ENCODE measurements at regions not wholly inside any gene's neighbourhood (a gene's known extent, or its start where the extent isn't known, plus 50 kb on each side); places are given as distances from the start of the nearest gene placed in this dataset.

DNA sequence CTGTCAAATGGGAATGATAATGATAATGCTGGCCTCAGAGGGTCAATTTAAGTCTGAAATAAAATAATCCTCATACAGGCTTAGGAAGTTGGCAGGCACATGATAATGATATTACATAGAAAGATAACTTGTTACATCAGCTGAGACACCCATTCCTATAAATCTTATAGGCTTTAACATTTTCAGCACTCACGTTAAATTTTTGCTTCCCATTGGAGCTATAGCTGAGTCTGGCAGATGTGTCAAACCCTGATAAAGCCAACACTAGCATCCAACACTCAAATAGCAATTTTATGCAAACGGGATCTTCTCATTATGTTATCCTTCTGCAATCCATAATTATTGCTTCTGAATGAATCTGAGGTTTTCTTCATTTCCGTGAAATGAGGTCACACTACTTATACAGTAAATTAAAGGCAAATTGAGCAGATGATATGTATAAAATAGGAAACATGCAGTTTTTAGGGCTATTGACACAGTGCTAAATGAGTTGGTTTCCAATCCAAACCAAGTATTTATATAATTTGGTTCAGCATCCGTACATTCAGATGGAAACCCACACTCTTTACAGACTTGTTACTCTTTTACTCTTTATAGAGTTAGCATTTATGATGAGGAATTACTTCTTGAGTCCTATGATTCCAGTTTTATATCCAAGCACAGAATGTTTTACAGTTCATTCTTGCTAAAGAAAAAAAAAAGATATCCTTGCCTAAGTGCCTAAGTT, 481.6 kb downstream of the BTBD3 start:
- FAIRE-seq (no peak), DNase-seq (ENCODE audit: low read depth in 1 of 2, low spot score in 2 of 2) (no peak)
- Histone ChIP-seq H3K27me3 (replicated peaks in 1 of 4; ENCODE audit: control insufficient read depth in 3 of 4, extremely low read depth in 1 of 4, insufficient read depth in 3 of 4, low read length in 3 of 4) (no peaks in the 10 kb centered on the region), H3K4me1 (replicated peaks in 1 of 4; ENCODE audit: control insufficient read depth in 3 of 4, insufficient read depth in 4 of 4, low read length in 3 of 4) (no peaks in the 10 kb centered on the region), H3K79me2 (ENCODE audit: control insufficient read depth in 1 of 2, insufficient read depth in 2 of 2, low read length in 2 of 2) (no peaks in the 10 kb centered on the region), H2BK20ac (ENCODE audit: low read length) (no peak overlapping the region), H3K27ac (ENCODE audit: low read depth, low read length) (no peak overlapping the region), H4K91ac (replicated peaks; ENCODE audit: insufficient read length, low read length) (no peak overlapping the region), H3K23me2 (ENCODE audit: low read depth, low read length) (no peaks in the 10 kb centered on the region; the same call in 1 of the 2 replicates), H3K23ac (ENCODE audit: insufficient read length) (no peak overlapping the region), H3K4me3 (ENCODE audit: extremely low read depth in 1 of 4, insufficient read depth in 2 of 4, low read depth in 3 of 4, low read length in 4 of 4) (no peak overlapping the region), H4K5ac (ENCODE audit: insufficient read length, low read depth, low read length) (no peak overlapping the region), H3K79me1 (ENCODE audit: low read depth, low read length) (no peaks in the 10 kb centered on the region), H3K14ac (ENCODE audit: insufficient read length) (no peak overlapping the region), H2BK15ac (ENCODE audit: low read length) (no peak overlapping the region), H2AFZ (ENCODE audit: low read length) (no peak overlapping the region), H4K20me1 (replicated peaks in 1 of 2; ENCODE audit: control insufficient read depth in 1 of 2, insufficient read depth in 2 of 2, low read length in 2 of 2) (no peaks in the 10 kb centered on the region), H4K8ac (ENCODE audit: extremely low read depth, insufficient read depth, low read length) (no peak overlapping the region), H3K4me2 (ENCODE audit: insufficient read depth in 1 of 2, low read depth in 2 of 2, low read length in 2 of 2) (no peak overlapping the region), H2BK5ac (ENCODE audit: low read depth, low read length) (no peak overlapping the region), H3K4ac (replicated peaks; ENCODE audit: insufficient read length, low read depth, low read length) (no peak overlapping the region), H3K9me3 (ENCODE audit: insufficient read depth in 2 of 2, low read depth in 1 of 2, low read length in 1 of 2) (no peaks in the 10 kb centered on the region), H2AK5ac (ENCODE audit: low read depth, low read length) (no peak overlapping the region), H3K56ac (replicated peaks; ENCODE audit: insufficient read length, low read depth, low read length) (no peak overlapping the region), H3K9ac (replicated peaks in 1 of 4; ENCODE audit: extremely low read depth in 1 of 4, low read depth in 3 of 4, low read length in 3 of 4) (no peak overlapping the region), H2BK120ac (replicated peaks; ENCODE audit: low read depth, low read length) (no peak overlapping the region), H3K36me3 (ENCODE audit: control insufficient read depth in 2 of 4, insufficient read depth in 4 of 4, low read length in 3 of 4) (no peaks in the 10 kb centered on the region), H2BK12ac (ENCODE audit: low read depth, low read length) (no peak overlapping the region), H3K18ac (ENCODE audit: extremely low read depth, low read length) (no peak overlapping the region)
- CTCF ChIA-PET (ENCODE audit: partially characterized antibody) = no interaction called here
- POLR2A ChIA-PET (ENCODE audit: partially characterized antibody) = no interaction called here
- TF ChIP-seq PHF8 (conservative IDR thresholded peaks at IDR 0.05; ENCODE audit: low read depth, low read length) (no peak), NRF1 (IDR thresholded peaks at IDR 0.05; ENCODE audit: low read depth, low read length) (no peak), CHD2 (IDR thresholded peaks at IDR 0.05; ENCODE audit: low read length) (no peak), FOSL1 (IDR thresholded peaks at IDR 0.05; ENCODE audit: insufficient read depth, low read depth, low read length) (no peak), SUZ12 (IDR thresholded peaks at IDR 0.05; ENCODE audit: low read length) (no peak), RNF2 (IDR thresholded peaks at IDR 0.05; ENCODE audit: borderline replicate concordance, low read depth, low read length, missing control alignments, poor library complexity, severe bottlenecking) (no peak), SP2 (IDR thresholded peaks at IDR 0.05; ENCODE audit: low read length) (no peak), JUND (IDR thresholded peaks at IDR 0.05; ENCODE audit: low read length) (no peak), CBX5 (IDR thresholded peaks at IDR 0.05; ENCODE audit: low read depth, low read length) (no peak), ZNF274 (IDR thresholded peaks at IDR 0.05; ENCODE audit: borderline replicate concordance, extremely low read depth, low read length) (no peak), GABPA (IDR thresholded peaks at IDR 0.05; ENCODE audit: borderline replicate concordance, insufficient read depth, low read length) (no peak), TAF1 (IDR thresholded peaks at IDR 0.05; ENCODE audit: low read depth, low read length) (no peak)
- WGBS, 2 experiments (ENCODE audit: extremely low coverage in 1 of 2, insufficient coverage in 1 of 2, insufficient read length in 1 of 2, insufficient replicate concordance in 2 of 2, low coverage in 1 of 2, low lambda C conversion rate in 2 of 2, missing lambda C conversion rate in 1 of 2) = 89% methylated on average over 4 of the region's 4 CpGs; no CpG with 5 or more reads in 1 of the 2 experiments

Measured in H1 (cell line).